Ishikawa (cell line): ENCODE measurements at regions not wholly inside any gene's neighbourhood (a gene's known extent, or its start where the extent isn't known, plus 50 kb on each side); places are given as distances from the start of the nearest gene placed in this dataset.

ENCODE experiments used
- CEBPB ChIP-seq: IDR thresholded peaks from 2 replicates; pipeline ENCODE4 v1.6.1; 2012
- CREB1 ChIP-seq: IDR thresholded peaks from 2 replicates; pipeline ENCODE4 v1.6.1; 2012; ENCODE audit warnings: low read depth
- EP300 ChIP-seq: IDR thresholded peaks from 2 replicates; pipeline ENCODE4 v1.6.1; 2012; ENCODE audit warnings: borderline replicate concordance
- RAD21 ChIP-seq: IDR thresholded peaks from 2 replicates; pipeline ENCODE4 v1.6.1; 2012; ENCODE audit warnings: low read depth
- TAF1 ChIP-seq: IDR thresholded peaks from 2 replicates; pipeline ENCODE4 v1.6.1; 2012; ENCODE audit warnings: low read depth, mild to moderate bottlenecking
- TF ChIP-seq, protein P1 (sequence below): IDR thresholded peaks from 2 replicates; pipeline ENCODE4 v1.6.1; 2012; ENCODE audit warnings: low read depth, mild to moderate bottlenecking

DNA sequence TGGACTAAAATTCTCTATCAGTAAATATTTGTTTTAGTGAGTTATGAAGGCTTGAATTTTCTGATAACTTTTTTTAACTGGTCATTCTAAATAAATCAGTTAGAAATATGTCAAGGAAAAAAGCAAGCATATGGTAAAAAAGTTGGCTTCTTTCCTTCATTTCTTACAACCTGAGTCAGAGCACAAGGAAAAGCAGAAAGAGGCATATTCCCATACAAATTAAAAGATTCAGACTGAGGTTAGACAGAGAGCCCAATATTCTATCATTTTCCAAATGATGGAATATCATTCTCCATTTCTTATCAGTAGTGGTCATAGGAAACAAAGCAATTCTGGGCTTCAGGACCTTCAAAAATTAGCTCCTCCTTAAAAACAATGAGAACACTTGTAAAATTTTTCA lies 732.1 kb downstream of the MAT2B start:
- TF ChIP-seq TAF1 (no peak), CEBPB (no peak), EP300 (no peak), CREB1 (no peak), RAD21 (no peak)
- TF ChIP-seq, protein P1, sequence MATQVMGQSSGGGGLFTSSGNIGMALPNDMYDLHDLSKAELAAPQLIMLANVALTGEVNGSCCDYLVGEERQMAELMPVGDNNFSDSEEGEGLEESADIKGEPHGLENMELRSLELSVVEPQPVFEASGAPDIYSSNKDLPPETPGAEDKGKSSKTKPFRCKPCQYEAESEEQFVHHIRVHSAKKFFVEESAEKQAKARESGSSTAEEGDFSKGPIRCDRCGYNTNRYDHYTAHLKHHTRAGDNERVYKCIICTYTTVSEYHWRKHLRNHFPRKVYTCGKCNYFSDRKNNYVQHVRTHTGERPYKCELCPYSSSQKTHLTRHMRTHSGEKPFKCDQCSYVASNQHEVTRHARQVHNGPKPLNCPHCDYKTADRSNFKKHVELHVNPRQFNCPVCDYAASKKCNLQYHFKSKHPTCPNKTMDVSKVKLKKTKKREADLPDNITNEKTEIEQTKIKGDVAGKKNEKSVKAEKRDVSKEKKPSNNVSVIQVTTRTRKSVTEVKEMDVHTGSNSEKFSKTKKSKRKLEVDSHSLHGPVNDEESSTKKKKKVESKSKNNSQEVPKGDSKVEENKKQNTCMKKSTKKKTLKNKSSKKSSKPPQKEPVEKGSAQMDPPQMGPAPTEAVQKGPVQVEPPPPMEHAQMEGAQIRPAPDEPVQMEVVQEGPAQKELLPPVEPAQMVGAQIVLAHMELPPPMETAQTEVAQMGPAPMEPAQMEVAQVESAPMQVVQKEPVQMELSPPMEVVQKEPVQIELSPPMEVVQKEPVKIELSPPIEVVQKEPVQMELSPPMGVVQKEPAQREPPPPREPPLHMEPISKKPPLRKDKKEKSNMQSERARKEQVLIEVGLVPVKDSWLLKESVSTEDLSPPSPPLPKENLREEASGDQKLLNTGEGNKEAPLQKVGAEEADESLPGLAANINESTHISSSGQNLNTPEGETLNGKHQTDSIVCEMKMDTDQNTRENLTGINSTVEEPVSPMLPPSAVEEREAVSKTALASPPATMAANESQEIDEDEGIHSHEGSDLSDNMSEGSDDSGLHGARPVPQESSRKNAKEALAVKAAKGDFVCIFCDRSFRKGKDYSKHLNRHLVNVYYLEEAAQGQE = no peak
